ENCODE measurements at regions not wholly inside any gene's neighbourhood (a gene's known extent, or its start where the extent isn't known, plus 50 kb on each side); places are given as distances from the start of the nearest gene placed in this dataset.
A peak's percentile ranks its signal among the peaks of the same experiment; 100 is the strongest.

DNA sequence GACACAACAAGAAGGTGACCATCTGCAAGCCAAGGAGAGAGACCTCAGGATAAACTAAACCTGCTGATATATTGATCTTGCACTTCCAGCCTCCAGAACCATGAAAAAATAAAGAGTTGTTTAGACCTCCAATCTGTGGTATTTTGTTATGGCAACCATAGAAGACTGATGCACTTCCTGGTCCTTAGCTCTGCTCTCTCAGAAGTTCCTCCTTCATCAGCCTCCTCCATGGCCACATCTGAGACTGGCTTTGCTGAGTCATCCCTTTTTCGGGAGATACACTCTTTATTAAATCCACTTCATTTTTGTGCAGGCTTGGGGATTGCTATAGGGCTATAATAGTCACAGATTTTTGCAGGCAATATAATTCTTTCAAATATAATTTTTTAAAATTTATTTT is 89.6 kb upstream of the ATF7IP start:
- no peak for DNase-seq (ENCODE audit: low spot score)

DNA sequence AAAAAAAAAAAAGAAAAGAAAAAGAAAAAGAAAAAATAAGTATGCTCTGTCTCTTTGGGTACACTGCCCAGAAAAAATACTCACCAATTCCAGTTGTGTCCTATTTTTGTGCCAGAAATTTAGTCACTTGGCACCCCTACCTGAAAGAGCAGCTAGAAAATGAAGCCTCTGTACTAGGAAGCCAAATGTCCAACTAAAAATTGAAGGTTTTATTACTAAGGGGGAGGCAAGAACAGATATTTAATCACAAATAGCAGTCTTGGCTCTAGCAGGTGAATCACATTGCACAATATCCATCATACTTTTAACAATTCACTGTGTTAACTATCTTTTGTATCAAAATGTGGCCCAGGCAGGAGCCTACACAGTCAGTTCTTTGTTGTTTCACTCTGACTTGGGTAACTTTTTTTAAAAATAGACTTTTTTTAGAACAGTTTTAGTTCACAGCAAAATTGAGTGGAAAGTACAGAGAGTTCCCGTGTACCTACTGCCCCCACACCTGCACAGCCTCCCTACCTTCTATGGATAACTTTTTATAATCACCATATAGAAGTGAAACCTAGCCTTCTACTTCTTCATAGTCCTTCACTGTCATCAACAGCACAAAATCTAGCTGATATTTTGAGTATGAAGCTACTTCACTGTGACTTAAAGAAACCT is 87.1 kb upstream of the ATF7IP start:
- DNase-seq (ENCODE audit: low spot score): no peak

DNA sequence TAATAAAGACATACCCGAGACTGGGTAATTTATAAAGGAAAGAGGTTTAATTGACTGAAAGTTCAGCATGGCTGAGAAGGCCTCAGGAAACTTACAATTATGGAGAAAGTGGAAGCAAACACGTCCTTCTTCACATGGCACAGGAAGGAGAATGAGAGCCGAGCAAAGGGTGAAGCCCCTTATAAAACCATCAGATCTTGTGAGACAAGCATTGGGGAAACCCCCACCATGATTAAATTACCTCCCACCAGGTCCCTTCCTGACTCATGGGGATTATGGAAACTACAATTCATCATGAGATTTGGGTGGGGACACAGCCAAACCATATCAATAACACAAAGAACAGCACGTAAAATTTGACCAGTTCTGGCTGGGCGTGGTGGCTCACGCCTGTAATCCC is 85.6 kb upstream of the ATF7IP start:
- no peak for DNase-seq (ENCODE audit: low spot score)

DNA sequence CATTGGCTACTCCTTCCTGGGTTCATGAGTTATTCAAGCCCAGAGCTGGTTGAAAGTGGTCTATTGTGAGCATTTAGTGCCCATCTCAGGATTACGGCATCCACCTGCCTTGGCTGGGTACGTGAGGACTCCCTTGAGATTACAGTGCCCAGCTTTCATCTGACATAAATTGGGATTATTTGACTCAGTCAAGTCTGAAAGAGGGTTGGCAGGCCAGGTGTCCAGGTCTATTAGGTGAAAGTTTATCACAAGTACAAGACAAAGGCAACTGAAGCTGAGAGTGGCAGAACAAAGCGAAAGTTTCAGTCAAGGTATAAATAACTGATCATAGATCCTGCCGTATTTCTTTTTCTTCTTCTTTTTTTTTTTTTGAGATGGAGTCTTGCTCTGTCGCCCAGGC is 84.6 kb upstream of the ATF7IP start:
- DNase-seq (ENCODE audit: low spot score): no peak

DNA sequence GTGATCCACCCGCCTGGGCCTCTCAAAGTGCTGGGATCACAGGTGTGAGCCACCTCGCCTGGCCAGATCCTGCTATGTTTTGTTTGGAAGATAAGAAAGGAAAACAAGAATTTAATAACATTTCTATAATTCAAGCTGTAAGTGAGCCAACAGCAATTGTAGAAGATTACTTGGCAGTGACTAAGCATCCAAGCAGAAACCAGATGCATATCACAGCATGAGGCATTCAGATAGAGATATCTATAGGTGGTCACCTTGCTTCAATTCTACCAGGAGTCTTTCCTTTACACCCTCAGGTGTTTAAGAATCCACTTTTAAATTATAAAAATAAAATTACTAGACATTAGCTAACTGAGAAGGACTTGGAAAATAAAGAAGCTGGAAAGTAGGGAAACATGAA is 83.9 kb upstream of the ATF7IP start:
- DNase-seq (ENCODE audit: low spot score): no peak

DNA sequence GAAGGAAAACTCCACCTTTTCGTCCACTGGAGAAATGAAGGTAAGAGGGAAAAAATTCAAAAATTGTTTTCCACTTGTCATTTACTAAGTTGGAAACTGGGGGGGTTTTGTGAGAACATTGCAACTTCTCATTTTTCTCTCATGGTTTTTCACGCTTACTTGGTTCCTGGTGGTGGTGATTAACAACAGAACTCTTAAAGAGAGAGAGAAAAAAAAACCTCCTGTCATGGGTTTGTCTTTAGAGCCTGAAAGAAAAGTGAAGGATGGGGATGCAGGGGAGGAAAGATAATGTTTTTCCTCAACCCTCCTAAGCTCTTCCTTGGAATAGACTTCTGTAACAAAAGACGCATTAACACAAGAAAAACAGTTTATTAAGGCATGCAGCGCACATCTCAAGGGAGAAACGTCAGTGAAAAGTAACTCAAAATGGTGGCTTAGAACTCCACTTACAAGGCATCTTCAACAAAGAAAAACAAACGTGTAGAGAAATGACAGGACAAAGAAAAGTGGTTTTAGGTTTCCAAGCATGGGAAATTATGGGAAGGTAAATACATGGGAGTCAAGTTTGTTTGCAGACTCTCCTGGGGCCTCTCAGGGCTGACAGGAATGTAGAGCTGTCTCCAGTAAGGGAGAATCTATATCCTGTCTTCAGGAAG is 81.9 kb upstream of the ATF7IP start:
- peak; percentile 28 for DNase-seq (ENCODE audit: low spot score)

DNA sequence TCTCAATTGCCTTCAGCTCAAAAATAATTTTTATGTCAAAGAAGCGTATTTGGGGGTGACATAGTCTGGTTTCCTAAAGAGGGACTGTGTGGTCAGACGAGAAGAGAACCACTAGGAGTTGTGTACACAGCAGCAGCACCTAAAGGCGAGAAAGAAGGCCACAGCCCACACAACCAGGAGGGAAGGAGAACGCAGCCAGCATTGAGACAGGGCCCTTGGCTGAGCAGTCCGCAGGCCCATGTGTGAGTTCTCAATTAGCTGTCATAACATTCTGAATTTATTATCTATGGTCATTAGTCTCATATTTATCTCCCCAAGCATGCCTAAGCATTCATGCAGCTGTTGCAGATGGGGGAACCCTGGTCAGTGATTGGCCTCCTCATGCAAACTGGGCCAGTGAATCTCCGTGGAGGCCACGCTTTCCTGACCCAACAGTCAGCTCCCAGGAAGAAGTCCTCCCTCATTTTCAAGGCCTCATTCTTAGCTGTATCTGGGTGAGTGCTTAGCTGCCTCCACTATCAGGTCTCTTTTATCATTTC is 81.2 kb upstream of the ATF7IP start:
- no peak for DNase-seq (ENCODE audit: low spot score)

DNA sequence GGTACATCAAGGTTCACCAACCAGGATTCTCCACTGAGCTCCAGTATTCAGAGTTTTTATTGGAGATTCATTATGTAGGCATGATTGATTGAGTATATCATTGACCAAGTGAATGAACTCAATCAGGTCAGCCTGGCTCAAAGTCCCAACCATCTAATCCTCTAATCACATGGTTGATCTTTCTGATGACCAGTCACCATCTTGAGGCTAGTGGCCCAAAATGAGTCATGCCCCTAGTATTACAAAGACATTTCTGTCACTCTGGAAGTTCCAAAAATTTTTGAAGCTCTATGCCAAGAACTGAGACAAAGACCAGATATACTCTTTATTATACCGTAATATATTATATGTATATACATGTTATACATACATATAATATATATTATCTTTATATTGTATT is 75.9 kb upstream of the ATF7IP start:
- no peak for DNase-seq (ENCODE audit: low spot score)

DNA sequence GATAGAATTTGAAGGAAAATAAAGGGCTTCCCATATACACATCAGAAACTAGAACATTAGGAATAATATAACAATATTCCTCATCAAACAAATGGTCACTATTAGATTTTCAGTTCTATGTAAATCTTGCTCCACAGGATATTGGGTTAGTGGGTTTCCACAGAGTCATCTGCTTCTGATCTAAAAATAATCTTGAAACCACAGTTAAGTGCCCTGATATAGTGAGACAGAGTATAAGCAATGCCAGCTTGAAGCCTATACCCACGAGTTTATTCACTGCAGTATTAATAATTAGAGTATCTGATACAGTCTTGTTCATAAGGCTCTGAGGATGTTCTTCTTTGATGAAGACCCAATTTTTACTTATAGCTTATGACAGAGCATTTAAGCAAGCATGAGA is 74.5 kb upstream of the ATF7IP start:
- no peak for DNase-seq (ENCODE audit: low spot score)

DNA sequence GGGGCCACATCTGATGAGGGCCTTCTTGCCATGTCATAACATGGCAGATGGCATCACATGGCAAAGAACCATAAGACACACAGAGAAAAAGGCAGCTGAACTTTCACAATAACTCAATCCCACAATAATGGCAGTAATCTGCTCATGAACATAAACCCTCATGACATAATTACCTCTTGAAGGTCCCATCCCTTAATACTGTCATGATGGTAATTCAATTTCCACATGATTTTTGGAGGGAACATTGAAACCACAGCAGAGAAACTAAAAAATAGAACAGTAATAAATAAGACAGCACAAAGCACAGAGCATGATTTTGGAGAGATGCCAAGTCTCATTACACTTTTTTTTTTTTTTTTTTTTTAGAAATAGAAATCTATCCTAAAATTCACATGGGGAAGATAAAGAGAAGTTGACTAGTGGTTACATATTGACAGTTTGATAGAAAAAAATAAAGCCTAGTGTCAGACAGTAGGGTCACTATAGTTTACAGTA is 61.8 kb upstream of the ATF7IP start:
- no peak for DNase-seq (ENCODE audit: low spot score)

DNA sequence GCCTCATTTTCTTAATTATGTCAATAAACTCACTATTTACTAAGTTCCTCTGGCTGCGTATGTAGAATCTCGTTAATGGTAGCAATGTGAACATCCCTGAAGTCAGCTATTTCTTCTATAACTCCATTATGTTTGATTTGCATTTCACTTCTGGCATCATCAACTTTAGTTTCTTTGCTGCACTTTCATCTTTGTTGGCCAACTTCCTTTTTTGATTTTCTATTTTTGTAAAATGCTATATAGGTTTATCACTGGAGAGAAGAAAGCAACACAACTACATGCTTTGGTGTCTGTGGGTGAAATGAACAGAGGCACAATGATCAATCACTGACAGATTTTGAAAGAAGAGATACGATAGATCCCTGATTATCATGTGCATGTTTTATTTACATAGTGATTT is 58.5 kb upstream of the ATF7IP start:
- DNase-seq (ENCODE audit: low spot score): no peak

DNA sequence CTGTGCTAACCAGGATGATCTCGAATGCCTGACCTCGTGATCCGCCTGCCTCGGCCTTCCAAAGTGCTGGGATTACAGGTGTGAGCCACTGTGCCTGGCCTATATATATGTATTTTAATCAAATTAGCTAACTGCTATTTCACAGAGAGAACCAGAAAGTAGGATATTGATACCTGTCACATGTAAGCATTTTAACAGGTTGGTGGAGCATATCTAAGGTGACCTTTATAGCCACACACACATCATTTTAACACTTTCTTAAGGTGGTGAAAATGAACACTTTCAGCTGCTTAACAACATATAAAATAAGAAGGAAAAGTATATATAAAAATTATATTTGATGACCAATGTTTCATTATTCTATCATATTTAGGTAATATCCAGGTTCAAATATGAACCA is 57.0 kb upstream of the ATF7IP start:
- no peak for DNase-seq (ENCODE audit: low spot score)

DNA sequence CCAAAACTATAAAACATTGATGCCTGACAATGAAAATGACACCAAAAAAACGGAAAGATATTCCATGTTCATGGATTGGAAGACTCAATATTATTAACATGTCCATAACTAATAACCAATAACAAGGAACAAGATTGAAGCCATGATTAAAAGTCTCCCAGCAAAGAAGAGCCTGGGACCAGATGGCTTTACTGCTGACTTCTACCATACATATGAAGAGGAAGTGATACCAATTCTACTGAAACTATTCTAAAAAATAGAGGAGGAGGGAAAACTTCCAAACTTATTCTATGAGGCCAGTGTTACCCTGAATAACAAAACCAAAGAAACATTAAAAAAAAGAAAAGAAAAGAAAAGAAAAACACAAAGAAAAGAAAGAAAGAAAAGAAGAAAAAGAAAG is 54.6 kb upstream of the ATF7IP start:
- no peak for DNase-seq (ENCODE audit: low spot score)

DNA sequence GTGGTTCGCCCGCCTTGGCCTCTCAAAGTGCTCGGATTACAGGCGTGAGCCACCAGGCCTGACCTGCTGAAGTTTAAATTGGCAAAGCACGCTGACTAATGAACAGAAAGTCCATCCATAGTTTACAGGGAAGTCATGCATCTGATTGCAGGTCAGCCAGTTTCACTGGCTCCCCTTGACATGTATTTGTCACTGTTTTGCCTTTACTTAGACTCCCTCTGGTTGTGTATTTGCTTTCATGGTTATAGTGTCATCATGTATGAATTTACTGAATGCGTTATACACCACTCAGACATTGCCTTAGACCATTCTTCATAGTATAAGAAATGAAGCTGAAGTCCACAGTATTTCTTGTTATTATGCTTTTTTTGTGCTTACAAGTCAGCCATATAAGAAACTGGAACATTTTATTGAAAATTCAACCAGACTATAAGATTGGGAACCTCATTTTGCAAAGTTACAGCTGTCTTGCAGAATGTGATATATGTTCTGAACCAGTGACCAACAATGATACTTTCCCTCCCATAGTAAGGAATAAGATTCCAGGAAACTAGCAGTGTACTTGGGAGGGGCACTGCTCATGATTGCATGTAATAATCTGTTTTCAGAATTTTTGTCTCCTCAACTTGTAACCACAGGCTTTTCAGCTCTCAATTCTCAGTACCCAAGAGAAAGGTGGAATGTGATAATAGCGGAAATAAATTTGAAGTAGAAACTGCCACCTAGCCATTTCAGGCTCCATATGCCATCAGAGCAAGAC is 51.9 kb upstream of the ATF7IP start:
- no peak for DNase-seq (ENCODE audit: low spot score)

DNA sequence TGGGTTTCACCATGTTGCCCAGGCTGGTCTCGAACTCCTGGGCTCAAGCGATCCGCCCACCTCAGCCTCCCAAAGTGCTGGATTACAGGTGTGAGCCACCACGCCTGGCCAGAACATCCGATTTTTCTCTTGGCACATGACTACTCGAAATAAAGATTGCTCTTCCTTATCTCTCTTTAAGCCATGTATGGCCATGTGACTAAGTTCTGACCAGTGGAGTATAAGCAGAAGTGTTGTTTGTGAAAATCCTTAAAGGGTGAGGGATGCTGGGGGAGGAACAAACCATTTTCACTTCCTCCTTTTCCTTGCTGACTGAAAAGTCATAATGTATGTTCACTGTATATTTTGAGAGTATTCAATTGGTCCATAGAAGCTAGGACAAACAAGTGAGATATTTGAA is 50.7 kb upstream of the ATF7IP start:
- DNase-seq (ENCODE audit: low spot score): no peak

DNA sequence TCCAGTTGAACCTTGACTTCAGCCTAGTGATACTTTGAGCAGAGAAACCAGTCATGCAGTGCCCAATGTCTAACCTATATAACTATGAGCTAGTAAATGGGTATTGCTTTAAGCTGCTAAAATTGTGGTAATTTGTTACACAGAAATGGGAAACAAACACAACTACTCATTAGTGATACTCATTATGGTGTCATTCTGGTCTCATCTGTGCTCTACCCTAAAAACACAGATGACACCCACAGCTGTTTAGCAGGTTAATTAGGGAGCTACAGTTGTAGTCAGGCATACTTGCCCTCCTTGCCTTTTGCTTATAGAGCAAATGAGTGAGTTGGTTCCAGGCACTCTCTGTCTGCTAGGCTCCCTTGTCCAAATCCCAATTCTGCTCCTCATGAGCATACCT is 50.0 kb upstream of the ATF7IP start:
- DNase-seq (ENCODE audit: low spot score): no peak
